H9 (cell line): ENCODE measurements at regions not wholly inside any gene's neighbourhood (a gene's known extent, or its start where the extent isn't known, plus 50 kb on each side); places are given as distances from the start of the nearest gene placed in this dataset.

ENCODE experiments used
- DNase-seq: peaks from one replicate; pipeline ENCODE4 v3.0.0-alpha.2; 2017
- H2AFZ ChIP-seq: one replicate; pipeline ENCODE4 v1.6.1; 2013; ENCODE audit warnings: mild to moderate bottlenecking, low read length, control low read depth, moderate library complexity
- H2AK5ac ChIP-seq: 2 replicates; pipeline ENCODE4 v1.6.1; 2013; ENCODE audit warnings: low read length, control low read depth, mixed read lengths; ENCODE audit not compliant: insufficient read length
- H2BK120ac ChIP-seq: one replicate; pipeline ENCODE4 v1.6.1; 2013; ENCODE audit warnings: low read depth, mild to moderate bottlenecking, low read length, control low read depth, inconsistent platforms; ENCODE audit not compliant: poor library complexity, severe bottlenecking
- H2BK12ac ChIP-seq: 2 replicates; pipeline ENCODE4 v1.6.1; 2013; ENCODE audit warnings: low read length, control low read depth, mixed read lengths, low read depth; ENCODE audit not compliant: insufficient read length
- H2BK15ac ChIP-seq: 2 replicates; pipeline ENCODE4 v1.6.1; 2013; ENCODE audit warnings: low read depth, low read length, control low read depth
- H2BK20ac ChIP-seq: one replicate; pipeline ENCODE4 v1.6.1; 2013; ENCODE audit warnings: low read depth, mild to moderate bottlenecking, low read length, control low read depth, inconsistent platforms; ENCODE audit not compliant: poor library complexity, severe bottlenecking
- H2BK5ac ChIP-seq: 2 replicates; pipeline ENCODE4 v1.6.1; 2013; ENCODE audit warnings: low read length, control low read depth, mixed read lengths; ENCODE audit not compliant: insufficient read length
- H3K14ac ChIP-seq: 2 replicates; pipeline ENCODE4 v1.6.1; 2013; ENCODE audit warnings: low read length, control low read depth; ENCODE audit not compliant: insufficient read depth
- H3K18ac ChIP-seq: 2 replicates; pipeline ENCODE4 v1.6.1; 2013; ENCODE audit warnings: low read depth, mild to moderate bottlenecking, mixed read lengths, low read length, control low read depth; ENCODE audit not compliant: insufficient read length
- H3K23ac ChIP-seq: 2 replicates; pipeline ENCODE4 v1.6.1; 2013; ENCODE audit warnings: low read length, control low read depth, mixed read lengths, low read depth; ENCODE audit not compliant: insufficient read length
- H3K23me2 ChIP-seq: 2 replicates; pipeline ENCODE4 v1.6.1; 2013; ENCODE audit warnings: low read depth, mild to moderate bottlenecking, mixed read lengths, low read length, control low read depth; ENCODE audit not compliant: insufficient read length, poor library complexity, severe bottlenecking
- H3K27ac ChIP-seq: 2 replicates; pipeline ENCODE4 v1.5.1; 2013; ENCODE audit warnings: low read length, control low read depth, mixed read lengths, low read depth; ENCODE audit not compliant: insufficient read length
- H3K27me3 ChIP-seq: 2 replicates; pipeline ENCODE4 v1.6.1; 2013; ENCODE audit warnings: low read length, control low read depth, inconsistent platforms; ENCODE audit not compliant: insufficient read depth
- H3K4ac ChIP-seq: 2 replicates; pipeline ENCODE4 v1.6.1; 2013; ENCODE audit warnings: low read depth, mild to moderate bottlenecking, control low read depth, inconsistent platforms, low read length, moderate library complexity
- H3K4me1 ChIP-seq: 2 replicates; pipeline ENCODE4 v1.6.1; 2013; ENCODE audit warnings: low read length, control low read depth, inconsistent platforms; ENCODE audit not compliant: insufficient read depth
- H3K4me2 ChIP-seq: 2 replicates; pipeline ENCODE4 v1.6.1; 2013; ENCODE audit warnings: low read length, control low read depth, mixed read lengths; ENCODE audit not compliant: insufficient read length, insufficient read depth
- H3K56ac ChIP-seq: 2 replicates; pipeline ENCODE4 v1.6.1; 2013; ENCODE audit warnings: low read depth, mild to moderate bottlenecking, mixed read lengths, low read length, control low read depth; ENCODE audit not compliant: insufficient read length
- H3K79me1 ChIP-seq: 2 replicates; pipeline ENCODE4 v1.6.1; 2013; ENCODE audit warnings: low read depth, mild to moderate bottlenecking, moderate library complexity, low read length, control low read depth, inconsistent platforms; ENCODE audit not compliant: insufficient read depth, poor library complexity, severe bottlenecking
- H3K79me2 ChIP-seq: 2 replicates; pipeline ENCODE4 v1.6.1; 2013; ENCODE audit warnings: low read length, control low read depth, inconsistent platforms; ENCODE audit not compliant: insufficient read depth
- H3K9ac ChIP-seq: 2 replicates; pipeline ENCODE4 v1.6.1; 2013; ENCODE audit warnings: low read length, control low read depth, mixed read lengths; ENCODE audit not compliant: insufficient read length; ENCODE audit errors: extremely low read depth
- H3K9me3 ChIP-seq: one replicate; pipeline ENCODE4 v1.6.1; 2013; ENCODE audit warnings: low read depth, low read length, inconsistent platforms; ENCODE audit not compliant: control insufficient read depth
- H3T11ph ChIP-seq: one replicate; pipeline ENCODE4 v1.6.1; 2013; ENCODE audit warnings: mild to moderate bottlenecking, low read length, control low read depth, inconsistent platforms
- H4K20me1 ChIP-seq: one replicate; pipeline ENCODE4 v1.6.1; 2013; ENCODE audit not compliant: control insufficient read depth, insufficient read length, insufficient read depth
- H4K5ac ChIP-seq: 2 replicates; pipeline ENCODE4 v1.6.1; 2013; ENCODE audit warnings: low read depth, mild to moderate bottlenecking, mixed read lengths, low read length, control low read depth; ENCODE audit not compliant: insufficient read length
- H4K8ac ChIP-seq: replicated peaks from 2 replicates; pipeline ENCODE4 v1.6.1; 2013; ENCODE audit warnings: low read length, control low read depth, mixed read lengths, low read depth; ENCODE audit not compliant: insufficient read length
- H4K91ac ChIP-seq: 2 replicates; pipeline ENCODE4 v1.6.1; 2013; ENCODE audit warnings: low read depth, mild to moderate bottlenecking, moderate library complexity, mixed read lengths, low read length, control low read depth; ENCODE audit not compliant: insufficient read length
- H3K27ac Mint-ChIP-seq, 3 experiments: 2 replicates in 2 of 3; 3 replicates in 1 of 3; pipeline ENCODE4 v1.8.0; 2020 to 2021; ENCODE audit warnings: mixed read lengths in 3 of 3, mild to moderate bottlenecking in 1 of 3, moderate library complexity in 1 of 3
- H3K27me3 Mint-ChIP-seq: 2 replicates; pipeline ENCODE4 v1.8.0; 2021; ENCODE audit warnings: low read depth, mild to moderate bottlenecking, moderate library complexity, mixed read lengths
- H3K36me3 Mint-ChIP-seq, 3 experiments: 2 replicates in 2 of 3; 3 replicates in 1 of 3; pipeline ENCODE4 v1.8.0; 2020 to 2021; ENCODE audit warnings: low read depth in 3 of 3, mixed read lengths in 3 of 3; ENCODE audit not compliant: insufficient read depth in 1 of 3
- H3K4me1 Mint-ChIP-seq, 2 experiments: 2 replicates each; pipeline ENCODE4 v1.8.0; 2020; ENCODE audit warnings: mixed read lengths in 2 of 2
- H3K4me3 Mint-ChIP-seq, 2 experiments: 2 replicates in 1 of 2; 3 replicates in 1 of 2; pipeline ENCODE4 v1.8.0; 2020 to 2021; ENCODE audit warnings: mild to moderate bottlenecking in 2 of 2, mixed read lengths in 2 of 2, moderate library complexity in 1 of 2
- H3K9me3 Mint-ChIP-seq, 2 experiments: 2 replicates in 1 of 2; 3 replicates in 1 of 2; pipeline ENCODE4 v1.8.0; 2020; ENCODE audit warnings: mild to moderate bottlenecking in 2 of 2, mixed read lengths in 2 of 2, moderate library complexity in 1 of 2
- WGBS: extraction: QIAGEN DNeasy Blood & Tissue Kit; methylation state at CpG from one replicate; pipeline ENCODE4 v1.1.7; 2013; ENCODE audit warnings: missing lambda C conversion rate, low lambda C conversion rate, mixed read lengths; ENCODE audit not compliant: insufficient read length; ENCODE audit errors: extremely low coverage; 5-methylcytosine and 5-hydroxymethylcytosine counted together
- TF ChIP-seq, protein P1 (sequence below): fragments of 200-600 bp; sonication (generic); conservative IDR thresholded peaks from 3 replicates; pipeline ENCODE4 v1.8.0; 2021; ENCODE audit warnings: antibody characterized with exemption, mild to moderate bottlenecking

DNA sequence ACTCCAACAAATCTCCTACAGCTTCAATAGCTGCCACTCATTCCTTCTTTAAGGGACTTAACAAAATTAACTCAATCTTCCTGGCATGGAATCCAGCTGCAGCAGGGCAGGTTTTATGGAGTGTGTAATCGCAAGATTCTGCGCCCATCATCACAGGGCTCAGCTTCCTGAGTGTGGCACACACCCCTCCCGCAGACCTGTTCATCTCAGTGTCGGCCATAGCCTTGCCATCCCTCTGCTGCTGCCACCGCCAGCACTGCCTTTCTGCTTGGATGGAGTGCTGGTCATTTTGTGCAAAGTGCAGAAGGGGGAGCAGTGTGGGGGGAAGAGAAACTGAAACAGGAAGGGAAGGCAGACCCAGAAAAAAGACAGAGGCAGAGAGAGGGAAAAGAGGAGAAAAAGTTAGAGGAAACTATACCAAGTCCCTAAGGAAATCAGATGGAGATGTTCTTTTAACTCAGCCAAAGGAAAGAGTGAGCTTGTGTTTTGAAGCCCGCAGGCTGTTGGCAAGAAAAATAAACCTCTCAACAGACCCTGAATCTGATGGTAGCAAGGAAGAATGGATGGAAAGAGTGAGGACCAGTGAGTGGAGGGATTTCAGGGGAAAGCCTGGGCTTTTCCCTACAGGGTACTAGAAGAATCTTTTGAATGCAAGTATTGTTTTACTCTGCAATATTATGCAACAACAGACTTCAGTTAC, 324.2 kb downstream of the SEC16B start:
- Histone ChIP-seq H3K79me2 (no peaks in the 10 kb centered on the region), H3K9me3 (no peaks in the 10 kb centered on the region), H3K4ac (no peak overlapping the region), H4K8ac (no peak overlapping the region), H2BK12ac (no peak overlapping the region), H3K27me3 (no peaks in the 10 kb centered on the region), H2BK15ac (no peak overlapping the region), H3K27ac (no peak overlapping the region), H3K23ac (no peak overlapping the region), H2BK5ac (no peak overlapping the region), H3T11ph (no peak overlapping the region), H2BK120ac (no peak overlapping the region), H2AFZ (no peak overlapping the region), H3K79me1 (no peaks in the 10 kb centered on the region), H3K56ac (no peak overlapping the region), H3K23me2 (no peaks in the 10 kb centered on the region), H4K5ac (no peak overlapping the region), H2BK20ac (no peak overlapping the region), H3K4me1 (no peaks in the 10 kb centered on the region), H4K20me1 (no peaks in the 10 kb centered on the region), H3K4me2 (no peak overlapping the region), H4K91ac (no peak overlapping the region), H3K9ac (no peak overlapping the region), H3K14ac (no peak overlapping the region), H2AK5ac (no peak overlapping the region), H3K18ac (no peak overlapping the region)
- no CpG with 5 or more reads among the region's 6 CpGs for WGBS
- Mint-ChIP-seq H3K27me3 (no peaks in the 10 kb centered on the region; the same call in 1 of the 2 replicates), H3K36me3 (no peaks in the 10 kb centered on the region), H3K27ac (no peak overlapping the region), H3K9me3 (no peaks in the 10 kb centered on the region), H3K4me1 (peaks cover 8 to 11% of the 10 kb centered on the region in 2 experiments), H3K4me3 (no peak overlapping the region)
- DNase-seq, result no peak
- TF ChIP-seq, protein P1, sequence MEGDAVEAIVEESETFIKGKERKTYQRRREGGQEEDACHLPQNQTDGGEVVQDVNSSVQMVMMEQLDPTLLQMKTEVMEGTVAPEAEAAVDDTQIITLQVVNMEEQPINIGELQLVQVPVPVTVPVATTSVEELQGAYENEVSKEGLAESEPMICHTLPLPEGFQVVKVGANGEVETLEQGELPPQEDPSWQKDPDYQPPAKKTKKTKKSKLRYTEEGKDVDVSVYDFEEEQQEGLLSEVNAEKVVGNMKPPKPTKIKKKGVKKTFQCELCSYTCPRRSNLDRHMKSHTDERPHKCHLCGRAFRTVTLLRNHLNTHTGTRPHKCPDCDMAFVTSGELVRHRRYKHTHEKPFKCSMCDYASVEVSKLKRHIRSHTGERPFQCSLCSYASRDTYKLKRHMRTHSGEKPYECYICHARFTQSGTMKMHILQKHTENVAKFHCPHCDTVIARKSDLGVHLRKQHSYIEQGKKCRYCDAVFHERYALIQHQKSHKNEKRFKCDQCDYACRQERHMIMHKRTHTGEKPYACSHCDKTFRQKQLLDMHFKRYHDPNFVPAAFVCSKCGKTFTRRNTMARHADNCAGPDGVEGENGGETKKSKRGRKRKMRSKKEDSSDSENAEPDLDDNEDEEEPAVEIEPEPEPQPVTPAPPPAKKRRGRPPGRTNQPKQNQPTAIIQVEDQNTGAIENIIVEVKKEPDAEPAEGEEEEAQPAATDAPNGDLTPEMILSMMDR, result no peak
